DMS 273 (cell line): ENCODE measurements at regions not wholly inside any gene's neighbourhood (a gene's known extent, or its start where the extent isn't known, plus 50 kb on each side); places are given as distances from the start of the nearest gene placed in this dataset.

Experiments
- DNase-seq: peaks from one replicate; lab custom pipeline; 2025; ENCODE audit not compliant: unreplicated experiment; lab: John Stamatoyannopoulos, UW

DNA sequence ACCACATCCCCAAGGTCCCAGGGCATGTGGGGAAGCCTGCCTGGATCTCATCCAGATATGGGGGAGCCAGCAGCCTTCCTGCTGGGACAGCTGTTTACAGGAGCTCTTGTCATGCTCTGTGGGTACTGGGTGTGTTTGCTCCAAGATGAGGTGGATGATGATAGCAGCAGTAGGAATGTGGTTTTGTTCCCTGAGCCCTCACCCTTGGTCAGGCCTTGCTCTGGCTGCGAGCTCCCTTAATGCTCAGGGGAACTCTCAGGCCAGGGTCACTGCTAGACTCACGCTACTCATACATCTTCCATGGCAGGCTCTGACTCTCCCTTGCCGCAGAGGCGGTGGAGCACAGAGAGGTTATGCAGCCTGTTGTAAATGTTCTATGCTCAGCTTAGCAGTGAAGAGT is 990.3 kb downstream of the AACS start:
- DNase-seq, result no peak

- DNase-seq, result no peak
Observed at GRCh38 chr12:126061777-126062176, 996.5 kb downstream of the AACS start.

DNA sequence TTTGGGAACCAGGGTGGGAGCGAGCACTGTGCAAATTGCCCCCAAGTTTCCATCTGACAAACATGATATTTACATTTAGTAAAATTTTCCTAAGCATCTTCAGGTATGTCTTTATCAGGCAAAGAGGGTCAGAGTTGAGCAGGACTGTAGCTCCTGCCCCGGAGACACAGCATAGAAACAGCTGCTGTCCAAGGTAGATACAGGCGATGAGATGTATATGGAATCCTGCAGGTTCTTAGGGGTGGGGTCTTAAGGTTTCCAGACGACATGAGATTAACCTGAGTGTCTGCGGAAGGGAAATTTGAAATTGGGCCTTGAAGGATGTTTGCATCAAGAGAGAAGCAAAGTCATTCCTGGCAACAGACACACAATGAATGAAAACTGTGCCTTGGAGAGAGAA is 998.8 kb downstream of the AACS start:
- no peak for DNase-seq

DNA sequence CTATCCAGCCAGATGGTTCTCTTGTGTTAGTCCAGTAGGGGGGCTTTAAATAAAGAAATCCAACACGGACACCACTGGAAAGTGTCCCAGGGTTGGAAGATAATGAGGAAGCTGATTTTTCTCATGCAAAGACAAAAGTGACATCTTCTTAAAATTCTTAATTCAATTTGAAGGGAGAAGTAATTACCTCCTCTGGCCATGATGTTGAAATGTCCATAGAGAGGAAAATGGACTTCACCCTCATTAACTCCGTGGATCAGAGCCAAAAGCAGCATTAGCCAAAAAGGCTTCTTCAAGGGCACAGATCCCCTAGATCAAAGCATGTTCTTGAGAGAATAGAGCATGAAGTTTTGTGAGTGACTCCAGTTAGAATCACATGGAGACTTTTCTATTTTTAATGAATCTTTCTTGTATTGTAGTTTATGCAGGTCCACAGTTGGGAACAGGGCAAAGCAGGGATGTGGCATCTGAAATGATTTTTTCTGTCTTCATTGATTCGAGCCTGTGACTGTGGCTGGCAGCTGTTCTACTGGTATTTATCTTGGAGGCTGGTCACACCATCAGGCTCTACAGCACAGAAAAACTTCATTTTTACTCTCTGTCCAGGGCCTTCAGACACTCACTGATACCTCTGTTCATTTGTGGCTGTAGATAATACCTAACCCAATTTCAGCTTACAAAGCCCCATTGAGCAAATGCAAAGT is 1002.5 kb downstream of the AACS start:
- DNase-seq, result no peak

DNA sequence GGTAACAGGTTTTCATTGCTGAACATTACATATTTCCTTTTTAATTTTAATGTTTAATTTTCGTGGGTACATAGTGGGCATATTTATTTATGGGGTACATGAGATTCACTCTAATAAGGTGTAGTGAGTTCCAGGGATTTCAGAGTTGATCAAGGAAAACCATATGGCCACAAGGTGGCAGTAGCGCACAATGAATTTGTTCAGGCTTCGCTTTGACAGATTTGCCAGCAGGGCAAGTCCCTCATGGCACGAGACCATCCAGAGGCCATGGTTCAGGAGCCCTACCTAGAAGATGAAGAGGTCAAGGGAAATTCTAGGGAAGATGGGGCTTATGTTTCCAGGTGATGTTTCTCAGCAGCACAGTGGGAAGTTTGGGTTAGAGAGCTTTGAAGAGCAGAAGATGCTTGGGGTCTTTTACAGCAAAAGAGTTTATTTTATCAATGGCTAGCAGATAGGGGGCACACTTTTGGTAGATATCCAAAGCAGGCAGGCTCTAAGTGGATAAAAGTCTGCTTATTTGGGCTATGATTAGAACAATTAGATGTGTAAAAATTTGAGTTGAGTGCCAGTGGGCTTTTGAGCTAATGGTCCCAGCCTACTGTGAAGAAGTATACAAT is 1004.4 kb downstream of the AACS start:
- peak; percentile 76 for DNase-seq

DNA sequence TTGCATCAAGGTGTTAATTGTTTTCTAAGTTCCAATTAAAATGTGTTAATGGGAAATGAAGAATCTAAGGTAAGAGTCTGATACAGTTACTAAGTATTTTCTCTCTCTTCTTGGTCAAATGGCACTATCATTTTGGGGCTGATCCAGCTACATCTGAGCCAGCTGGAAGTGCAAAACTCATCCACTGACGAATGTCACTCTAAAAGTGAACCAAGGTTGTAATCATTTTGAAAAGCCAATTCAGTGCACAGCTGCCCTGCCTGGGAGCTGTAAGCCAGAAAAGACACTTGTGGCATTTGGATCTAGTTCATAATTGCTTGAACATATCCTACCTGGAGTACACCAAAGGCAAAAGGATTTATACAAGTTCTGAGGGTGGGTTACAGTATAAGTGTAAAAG is 1011.3 kb downstream of the AACS start:
- no peak for DNase-seq

- no peak for DNase-seq
Observed at GRCh38 chr12:126083926-126084325, 1018.7 kb downstream of the AACS start.

DNA sequence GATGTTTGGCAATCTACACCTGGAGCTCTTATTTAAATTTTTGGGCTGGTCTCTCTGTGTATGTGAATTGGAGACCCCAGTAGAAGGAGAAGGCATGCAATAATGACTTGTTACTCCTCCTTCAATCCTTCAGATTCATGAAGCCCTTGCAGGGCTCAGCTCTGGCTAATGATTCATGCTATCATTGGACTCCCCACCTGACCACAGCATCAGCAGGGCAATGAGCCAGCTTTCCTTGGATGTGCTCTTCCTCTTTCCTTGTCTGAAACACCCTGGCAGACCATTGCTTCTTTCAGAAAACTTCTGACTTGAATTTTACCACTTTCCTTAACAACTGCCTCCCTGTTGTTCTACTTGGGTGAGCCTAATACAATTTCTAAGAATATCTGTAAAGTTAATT is 1019.2 kb downstream of the AACS start:
- no peak for DNase-seq

GRCh38 chr12:126086242-126086641 is 1021.0 kb downstream of the AACS start:
- DNase-seq, result no peak

DNA sequence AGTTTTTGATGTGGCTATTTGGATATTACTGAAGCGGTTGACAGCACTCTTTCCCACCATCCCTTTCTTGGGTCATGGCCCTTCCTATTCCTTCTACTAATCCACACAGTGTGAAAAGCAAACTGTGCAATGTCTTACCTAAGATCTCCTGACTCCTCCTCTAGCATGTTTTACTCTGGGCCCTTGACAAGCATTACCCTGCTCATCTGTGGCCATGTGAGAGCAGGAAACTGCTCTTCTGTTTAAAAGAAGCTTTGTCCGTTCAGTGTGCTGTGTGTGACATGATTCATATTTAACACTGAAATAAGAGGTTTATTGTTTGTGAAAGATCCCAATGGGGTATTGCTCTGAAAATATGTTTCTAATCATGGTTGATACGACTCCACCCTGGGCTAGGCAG is 1022.5 kb downstream of the AACS start:
- DNase-seq, result no peak

- peak; percentile 18 for DNase-seq
Observed at GRCh38 chr12:126093908-126094307, 1028.7 kb downstream of the AACS start.

- DNase-seq, result no peak
Observed at GRCh38 chr12:126095748-126096510, 1030.7 kb downstream of the AACS start.

DNA sequence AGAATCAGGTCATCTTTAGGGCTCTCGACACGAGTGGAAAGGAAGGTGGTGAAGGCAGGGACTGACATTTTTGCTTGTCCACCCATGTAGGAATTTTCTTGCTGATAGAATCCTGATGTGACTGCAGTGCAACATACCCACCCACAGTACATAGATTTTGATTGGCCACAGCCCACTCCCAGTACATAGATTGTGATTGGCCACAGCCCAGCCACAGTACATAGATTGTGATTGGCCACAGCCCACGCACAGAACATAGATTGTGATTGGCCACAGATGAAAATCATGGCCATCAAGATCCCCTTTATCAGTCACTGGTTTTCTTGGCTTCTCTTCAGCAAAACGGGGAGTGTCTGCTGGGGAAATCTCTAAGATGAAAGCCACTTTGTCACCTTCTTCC is 1041.5 kb downstream of the AACS start:
- no peak for DNase-seq

DNA sequence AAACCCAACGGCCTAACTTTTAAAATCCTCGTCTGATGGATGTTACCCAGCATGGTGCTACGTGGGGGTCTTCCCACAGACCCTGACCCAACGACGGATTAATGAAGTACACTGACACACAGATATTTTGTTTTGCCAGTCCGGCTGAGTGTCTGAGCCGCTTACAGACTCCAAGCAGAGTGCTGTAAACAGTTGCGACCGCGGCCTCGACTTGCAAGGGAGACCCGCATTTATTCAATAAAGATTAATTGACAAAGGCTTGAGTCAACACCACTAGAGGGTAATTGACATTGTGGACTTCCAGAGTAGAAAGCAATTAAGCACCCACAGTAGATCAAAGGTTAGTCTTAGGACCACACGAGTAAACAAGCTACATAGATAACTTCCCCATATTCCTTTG is 1042.4 kb downstream of the AACS start:
- DNase-seq, result no peak

GRCh38 chr12:126108247-126108646 is 1043.0 kb downstream of the AACS start:
- DNase-seq, result no peak

GRCh38 chr12:126112141-126112540 is 1046.9 kb downstream of the AACS start:
- DNase-seq, result no peak

GRCh38 chr12:126112849-126113248 is 1047.6 kb downstream of the AACS start:
- no peak for DNase-seq

GRCh38 chr12:126114441-126114840 is 1049.2 kb downstream of the AACS start:
- DNase-seq, result no peak

- no peak for DNase-seq
Observed at GRCh38 chr12:126117502-126117901, 1052.3 kb downstream of the AACS start.

- DNase-seq, result no peak
Observed at GRCh38 chr12:126139355-126139754, 1074.1 kb downstream of the AACS start.

- no peak for DNase-seq
Observed at GRCh38 chr12:126144603-126145002, 1079.4 kb downstream of the AACS start.

DNA sequence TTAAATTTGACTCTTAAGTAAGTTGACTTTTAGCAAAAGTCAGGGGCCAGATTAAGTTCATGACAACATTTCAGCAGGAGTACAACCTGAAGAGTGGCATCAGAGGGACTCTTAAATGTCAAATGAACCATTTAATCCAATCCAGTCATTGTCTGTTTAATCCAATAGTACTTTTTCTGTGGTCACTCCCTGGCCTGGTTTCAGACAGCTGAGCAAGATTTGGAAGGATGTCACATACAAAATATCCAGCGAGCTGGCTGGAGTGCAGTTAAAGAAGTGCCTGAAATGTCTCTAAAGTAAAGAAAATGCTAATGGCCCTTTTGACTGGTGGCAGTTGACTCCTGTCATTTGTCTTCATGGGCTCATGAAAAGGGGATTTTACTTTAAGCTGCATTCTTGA is 1082.1 kb downstream of the AACS start:
- DNase-seq, result no peak
